ENCODE measurements at regions not wholly inside any gene's neighbourhood (a gene's known extent, or its start where the extent isn't known, plus 50 kb on each side); places are given as distances from the start of the nearest gene placed in this dataset.

GRCh38 chr4:153948041-153948440 lies 159.2 kb upstream of the SFRP2 start:
- H3K4me1 ChIP-seq (ENCODE audit: insufficient read depth, low read length) = no peaks in the 10 kb centered on the region
- H3K36me3 ChIP-seq (ENCODE audit: insufficient read depth, low read length) = no peaks in the 10 kb centered on the region
- H3K4me3 ChIP-seq (ENCODE audit: low read length) = no peak overlapping the region
- no peaks in the 10 kb centered on the region for H3K27me3 ChIP-seq (ENCODE audit: insufficient read depth, low read length)
- H3K9me3 ChIP-seq (ENCODE audit: low read length) = peaks cover 9% of the 10 kb centered on the region
- no peak overlapping the region for H2AFZ ChIP-seq (ENCODE audit: low read depth, low read length)

DNA sequence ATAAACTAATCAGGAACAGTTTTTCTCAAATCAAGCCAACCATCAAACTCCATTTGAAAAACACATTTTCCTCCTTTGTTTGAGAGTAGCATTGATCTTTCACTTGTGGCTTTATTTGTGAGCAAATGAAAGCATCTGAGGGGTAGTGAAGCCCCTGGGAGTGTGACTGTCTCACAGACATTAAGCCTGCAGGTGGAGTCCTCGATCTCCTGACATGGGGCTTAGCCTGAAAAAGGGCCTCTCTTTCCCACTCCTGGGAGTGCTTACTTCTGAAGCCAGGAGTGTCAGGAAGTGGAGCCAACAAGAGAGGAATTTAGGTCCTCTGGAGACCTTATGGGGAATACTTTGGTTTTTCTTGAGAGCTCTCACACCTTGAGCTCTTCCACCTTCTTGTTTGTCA lies 158.2 kb upstream of the SFRP2 start:
- no peak overlapping the region for H2AFZ ChIP-seq (ENCODE audit: low read depth, low read length)
- peaks cover 10% of the 10 kb centered on the region for H3K9me3 ChIP-seq (ENCODE audit: low read length)
- H3K4me3 ChIP-seq (ENCODE audit: low read length) = no peak overlapping the region
- H3K36me3 ChIP-seq (ENCODE audit: insufficient read depth, low read length) = no peaks in the 10 kb centered on the region
- no peaks in the 10 kb centered on the region for H3K4me1 ChIP-seq (ENCODE audit: insufficient read depth, low read length)
- H3K27me3 ChIP-seq (ENCODE audit: insufficient read depth, low read length) = no peaks in the 10 kb centered on the region

DNA sequence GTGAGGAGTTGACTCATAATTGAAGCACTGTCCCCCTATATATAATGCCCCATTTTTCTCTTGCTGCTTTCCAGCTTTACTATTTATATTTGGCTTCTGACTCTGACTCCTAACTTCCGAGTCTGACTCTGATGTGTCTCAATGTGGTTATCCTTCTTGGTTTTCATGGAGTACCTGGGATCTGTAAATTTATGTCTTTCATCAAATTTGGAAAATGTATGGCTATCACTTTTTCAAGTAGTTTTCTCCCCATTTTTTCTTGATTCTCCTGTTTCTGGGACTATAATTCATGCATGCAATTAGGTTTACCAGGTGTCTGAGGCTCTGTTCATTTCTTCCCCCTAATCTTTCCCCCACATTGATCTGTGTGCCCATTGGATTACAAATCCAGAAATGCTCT lies 156.8 kb upstream of the SFRP2 start:
- Histone ChIP-seq H2AFZ (ENCODE audit: low read depth, low read length) (no peak overlapping the region), H3K4me3 (ENCODE audit: low read length) (no peak overlapping the region), H3K4me1 (ENCODE audit: insufficient read depth, low read length) (no peaks in the 10 kb centered on the region), H3K36me3 (ENCODE audit: insufficient read depth, low read length) (no peaks in the 10 kb centered on the region), H3K27me3 (ENCODE audit: insufficient read depth, low read length) (no peaks in the 10 kb centered on the region), H3K9me3 (ENCODE audit: low read length) (peaks cover 11% of the 10 kb centered on the region)

GRCh38 chr4:153943738-153944415 lies 155.0 kb upstream of the SFRP2 start:
- no peaks in the 10 kb centered on the region for H3K4me1 ChIP-seq (ENCODE audit: insufficient read depth, low read length)

GRCh38 chr4:153940916-153941315 lies 152.0 kb upstream of the SFRP2 start:
- no peak overlapping the region for H3K4me3 ChIP-seq (ENCODE audit: low read length)
- peaks cover 8% of the 10 kb centered on the region for H3K9me3 ChIP-seq (ENCODE audit: low read length)

More at GRCh38 chr4:153943738-153944415, 155.0 kb upstream of the SFRP2 start:
- no peak overlapping the region for H2AFZ ChIP-seq (ENCODE audit: low read depth, low read length)
- peaks cover 11% of the 10 kb centered on the region for H3K9me3 ChIP-seq (ENCODE audit: low read length)
- H3K27me3 ChIP-seq (ENCODE audit: insufficient read depth, low read length) = no peaks in the 10 kb centered on the region
- no peaks in the 10 kb centered on the region for H3K36me3 ChIP-seq (ENCODE audit: insufficient read depth, low read length)
- H3K4me3 ChIP-seq (ENCODE audit: low read length) = no peak overlapping the region

GRCh38 chr4:153939570-153939969 lies 150.7 kb upstream of the SFRP2 start:
- Histone ChIP-seq H3K27me3 (ENCODE audit: insufficient read depth, low read length) (no peaks in the 10 kb centered on the region), H3K4me1 (ENCODE audit: insufficient read depth, low read length) (no peaks in the 10 kb centered on the region), H3K36me3 (ENCODE audit: insufficient read depth, low read length) (no peaks in the 10 kb centered on the region), H2AFZ (ENCODE audit: low read depth, low read length) (no peak overlapping the region), H3K4me3 (ENCODE audit: low read length) (no peak overlapping the region), H3K9me3 (ENCODE audit: low read length) (peaks cover 6% of the 10 kb centered on the region)

More at GRCh38 chr4:153940916-153941315, 152.0 kb upstream of the SFRP2 start:
- Histone ChIP-seq H2AFZ (ENCODE audit: low read depth, low read length) (no peak overlapping the region), H3K27me3 (ENCODE audit: insufficient read depth, low read length) (no peaks in the 10 kb centered on the region), H3K4me1 (ENCODE audit: insufficient read depth, low read length) (no peaks in the 10 kb centered on the region), H3K36me3 (ENCODE audit: insufficient read depth, low read length) (no peaks in the 10 kb centered on the region)

DNA sequence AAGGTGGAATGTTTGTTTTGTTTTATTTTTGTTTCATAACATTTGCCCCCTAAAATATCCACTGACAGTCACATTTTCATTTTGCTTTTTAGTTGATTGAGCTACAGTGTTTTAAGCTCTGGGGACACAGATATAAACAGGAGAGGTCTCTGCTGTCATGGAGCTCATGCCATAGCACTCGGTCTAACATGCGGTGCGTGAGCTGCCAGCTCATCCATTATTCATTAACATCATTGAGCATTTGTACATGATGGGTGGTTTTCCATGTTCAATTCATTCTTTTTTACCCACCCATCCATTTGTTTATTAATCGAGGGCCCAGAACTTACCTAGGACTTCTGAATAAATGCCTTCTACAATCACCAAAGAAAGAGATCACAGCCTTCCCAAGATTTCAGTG lies 150.1 kb upstream of the SFRP2 start:
- Histone ChIP-seq H3K9me3 (ENCODE audit: low read length) (peaks cover 2% of the 10 kb centered on the region), H3K4me1 (ENCODE audit: insufficient read depth, low read length) (no peaks in the 10 kb centered on the region), H3K36me3 (ENCODE audit: insufficient read depth, low read length) (no peaks in the 10 kb centered on the region), H3K4me3 (ENCODE audit: low read length) (no peak overlapping the region), H2AFZ (ENCODE audit: low read depth, low read length) (no peak overlapping the region), H3K27me3 (ENCODE audit: insufficient read depth, low read length) (no peaks in the 10 kb centered on the region)

- no peaks in the 10 kb centered on the region for H3K27me3 ChIP-seq (ENCODE audit: insufficient read depth, low read length)
- no peak overlapping the region for H2AFZ ChIP-seq (ENCODE audit: low read depth, low read length)
- H3K4me3 ChIP-seq (ENCODE audit: low read length) = no peak overlapping the region
- peaks cover 2% of the 10 kb centered on the region for H3K9me3 ChIP-seq (ENCODE audit: low read length)
- peaks cover 8% of the 10 kb centered on the region for H3K4me1 ChIP-seq (ENCODE audit: insufficient read depth, low read length)
- H3K36me3 ChIP-seq (ENCODE audit: insufficient read depth, low read length) = no peaks in the 10 kb centered on the region
These were observed 148.4 kb upstream of the SFRP2 start for GRCh38 chr4:153937289-153937688.

GRCh38 chr4:153936121-153936520 lies 147.2 kb upstream of the SFRP2 start:
- no peak overlapping the region for H2AFZ ChIP-seq (ENCODE audit: low read depth, low read length)
- H3K4me3 ChIP-seq (ENCODE audit: low read length) = no peak overlapping the region
- H3K4me1 ChIP-seq (ENCODE audit: insufficient read depth, low read length) = peaks cover 8% of the 10 kb centered on the region
- H3K9me3 ChIP-seq (ENCODE audit: low read length) = no peaks in the 10 kb centered on the region
- H3K36me3 ChIP-seq (ENCODE audit: insufficient read depth, low read length) = no peaks in the 10 kb centered on the region
- H3K27me3 ChIP-seq (ENCODE audit: insufficient read depth, low read length) = no peaks in the 10 kb centered on the region

- H3K27me3 ChIP-seq (ENCODE audit: insufficient read depth, low read length) = no peaks in the 10 kb centered on the region
- peaks cover 20% of the 10 kb centered on the region for H3K4me1 ChIP-seq (ENCODE audit: insufficient read depth, low read length)
- H2AFZ ChIP-seq (ENCODE audit: low read depth, low read length) = no peak overlapping the region
- H3K36me3 ChIP-seq (ENCODE audit: insufficient read depth, low read length) = no peaks in the 10 kb centered on the region
- H3K4me3 ChIP-seq (ENCODE audit: low read length) = no peak overlapping the region
- no peaks in the 10 kb centered on the region for H3K9me3 ChIP-seq (ENCODE audit: low read length)
These were observed 145.8 kb upstream of the SFRP2 start for GRCh38 chr4:153934688-153935017.

GRCh38 chr4:153933915-153934687 lies 145.2 kb upstream of the SFRP2 start:
- Histone ChIP-seq H3K4me3 (ENCODE audit: low read length) (no peak overlapping the region), H3K27me3 (ENCODE audit: insufficient read depth, low read length) (no peaks in the 10 kb centered on the region), H3K4me1 (ENCODE audit: insufficient read depth, low read length) (peaks cover 24% of the 10 kb centered on the region), H2AFZ (ENCODE audit: low read depth, low read length) (no peak overlapping the region), H3K36me3 (ENCODE audit: insufficient read depth, low read length) (no peaks in the 10 kb centered on the region), H3K9me3 (ENCODE audit: low read length) (no peaks in the 10 kb centered on the region)

DNA sequence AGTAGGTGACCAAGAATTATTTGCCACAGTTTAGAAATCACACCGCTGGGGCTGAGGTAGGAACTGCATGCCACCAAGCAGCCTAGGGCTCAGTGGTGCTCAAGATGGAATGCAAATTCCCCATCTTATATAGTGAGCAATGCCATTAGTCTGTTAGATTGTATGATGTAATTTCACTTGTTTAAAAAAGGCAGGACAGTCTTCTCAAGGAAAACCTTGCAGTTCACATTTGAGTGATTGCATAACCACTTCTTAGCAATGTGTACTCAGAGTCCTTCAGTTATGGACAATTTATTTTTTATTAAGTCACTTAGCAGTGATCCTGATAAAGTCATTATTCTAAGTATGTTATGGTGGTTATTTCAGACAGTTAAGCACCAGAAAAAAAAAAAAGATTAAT lies 142.9 kb upstream of the SFRP2 start:
- Histone ChIP-seq H2AFZ (ENCODE audit: low read depth, low read length) (no peak overlapping the region), H3K27me3 (ENCODE audit: insufficient read depth, low read length) (no peaks in the 10 kb centered on the region), H3K9me3 (ENCODE audit: low read length) (no peaks in the 10 kb centered on the region), H3K36me3 (ENCODE audit: insufficient read depth, low read length) (no peaks in the 10 kb centered on the region), H3K4me1 (ENCODE audit: insufficient read depth, low read length) (peaks cover 35% of the 10 kb centered on the region), H3K4me3 (ENCODE audit: low read length) (no peak overlapping the region)

GRCh38 chr4:153929675-153930074 lies 140.8 kb upstream of the SFRP2 start:
- peak overlapping the region; percentile 23 for H3K4me3 ChIP-seq (ENCODE audit: low read length)
- H2AFZ ChIP-seq (ENCODE audit: low read depth, low read length) = no peak overlapping the region
- H3K36me3 ChIP-seq (ENCODE audit: insufficient read depth, low read length) = no peaks in the 10 kb centered on the region
- H3K9me3 ChIP-seq (ENCODE audit: low read length) = no peaks in the 10 kb centered on the region
- no peaks in the 10 kb centered on the region for H3K27me3 ChIP-seq (ENCODE audit: insufficient read depth, low read length)
- peaks cover 35% of the 10 kb centered on the region for H3K4me1 ChIP-seq (ENCODE audit: insufficient read depth, low read length)
